PC-9 (cell line): ENCODE measurements at regions not wholly inside any gene's neighbourhood (a gene's known extent, or its start where the extent isn't known, plus 50 kb on each side); places are given as distances from the start of the nearest gene placed in this dataset.

Experiments used
- EZH2 ChIP-seq: fragments of 200-600 bp; sonication (generic); IDR thresholded peaks from 2 replicates; pipeline ENCODE4 v1.8.0; 2017; ENCODE audit warnings: antibody characterized with exemption, low read depth
- TF ChIP-seq, protein P1 (sequence below): fragments of 200-600 bp; sonication (generic); conservative IDR thresholded peaks from 2 replicates; pipeline ENCODE4 v1.6.1; 2017; ENCODE audit warnings: mixed run types, antibody characterized with exemption, mild to moderate bottlenecking, moderate library complexity

DNA sequence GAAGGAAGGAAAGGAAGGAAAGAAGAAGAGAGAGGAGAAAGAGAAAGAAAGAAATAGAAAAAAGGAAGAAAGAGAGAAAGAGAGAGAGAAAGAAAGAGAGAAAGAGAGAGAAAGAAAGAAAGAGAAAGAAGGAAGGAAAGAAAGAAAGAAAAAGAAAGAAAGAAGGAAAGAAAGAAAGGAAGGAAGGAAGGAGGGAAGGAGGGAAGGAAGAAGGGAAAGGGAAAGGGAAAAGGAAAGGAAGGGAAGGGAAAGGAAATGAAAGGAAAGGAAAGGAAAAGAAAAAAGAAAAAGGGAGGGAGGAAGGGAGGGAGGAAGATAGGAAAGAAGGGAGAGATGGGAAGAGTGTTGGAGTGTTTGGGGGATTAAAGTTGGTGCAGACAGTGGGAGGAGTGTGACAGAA lies 450.1 kb downstream of the GBE1 start:
- no peak for TF ChIP-seq EZH2
- TF ChIP-seq, protein P1, sequence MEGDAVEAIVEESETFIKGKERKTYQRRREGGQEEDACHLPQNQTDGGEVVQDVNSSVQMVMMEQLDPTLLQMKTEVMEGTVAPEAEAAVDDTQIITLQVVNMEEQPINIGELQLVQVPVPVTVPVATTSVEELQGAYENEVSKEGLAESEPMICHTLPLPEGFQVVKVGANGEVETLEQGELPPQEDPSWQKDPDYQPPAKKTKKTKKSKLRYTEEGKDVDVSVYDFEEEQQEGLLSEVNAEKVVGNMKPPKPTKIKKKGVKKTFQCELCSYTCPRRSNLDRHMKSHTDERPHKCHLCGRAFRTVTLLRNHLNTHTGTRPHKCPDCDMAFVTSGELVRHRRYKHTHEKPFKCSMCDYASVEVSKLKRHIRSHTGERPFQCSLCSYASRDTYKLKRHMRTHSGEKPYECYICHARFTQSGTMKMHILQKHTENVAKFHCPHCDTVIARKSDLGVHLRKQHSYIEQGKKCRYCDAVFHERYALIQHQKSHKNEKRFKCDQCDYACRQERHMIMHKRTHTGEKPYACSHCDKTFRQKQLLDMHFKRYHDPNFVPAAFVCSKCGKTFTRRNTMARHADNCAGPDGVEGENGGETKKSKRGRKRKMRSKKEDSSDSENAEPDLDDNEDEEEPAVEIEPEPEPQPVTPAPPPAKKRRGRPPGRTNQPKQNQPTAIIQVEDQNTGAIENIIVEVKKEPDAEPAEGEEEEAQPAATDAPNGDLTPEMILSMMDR: no peak
